ENCODE measurements at regions not wholly inside any gene's neighbourhood (a gene's known extent, or its start where the extent isn't known, plus 50 kb on each side); places are given as distances from the start of the nearest gene placed in this dataset.

GRCh38 chr3:186421946-186422345 is 59.9 kb upstream of the DGKG start:
- H3K18ac ChIP-seq (ENCODE audit: insufficient read length, low read depth, low read length) = no peak overlapping the region
- H2BK15ac ChIP-seq (ENCODE audit: low read depth, low read length) = no peak overlapping the region
- H3K36me3 Mint-ChIP-seq (ENCODE audit: insufficient read depth in 1 of 3, low read depth in 3 of 3) = no peaks in the 10 kb centered on the region
- no peak overlapping the region for H3K9ac ChIP-seq (ENCODE audit: extremely low read depth, insufficient read length, low read length)
- no peak overlapping the region for H3K27ac Mint-ChIP-seq
- H3K27ac ChIP-seq (ENCODE audit: insufficient read length, low read depth, low read length) = no peak overlapping the region
- no peak overlapping the region for H3K4me3 Mint-ChIP-seq
- no peak overlapping the region for H3K23ac ChIP-seq (ENCODE audit: insufficient read length, low read depth, low read length)
- no peak overlapping the region for H2BK120ac ChIP-seq (ENCODE audit: low read depth, low read length, poor library complexity, severe bottlenecking)
- H2BK20ac ChIP-seq (ENCODE audit: low read depth, low read length, poor library complexity, severe bottlenecking) = no peak overlapping the region
- H3K14ac ChIP-seq (ENCODE audit: insufficient read depth, low read length) = no peak overlapping the region
- no peak for TF ChIP-seq CTCF (conservative IDR thresholded peaks at IDR 0.05)
- peaks cover 18 to 19% of the 10 kb centered on the region in 2 experiments for H3K4me1 Mint-ChIP-seq
- no peaks in the 10 kb centered on the region for H3K79me2 ChIP-seq (ENCODE audit: insufficient read depth, low read length)
- H4K91ac ChIP-seq (ENCODE audit: insufficient read length, low read depth, low read length) = no peak overlapping the region
- no peak overlapping the region for H4K5ac ChIP-seq (ENCODE audit: insufficient read length, low read depth, low read length)
- no peak overlapping the region for H2BK12ac ChIP-seq (ENCODE audit: insufficient read length, low read depth, low read length)
- H2AFZ ChIP-seq (ENCODE audit: low read length) = no peak overlapping the region
- no peaks in the 10 kb centered on the region for H3K23me2 ChIP-seq (ENCODE audit: insufficient read length, low read depth, low read length, poor library complexity, severe bottlenecking)
- no peaks in the 10 kb centered on the region for H3K79me1 ChIP-seq (ENCODE audit: insufficient read depth, low read depth, low read length, poor library complexity, severe bottlenecking)
- no peaks in the 10 kb centered on the region for H3K9me3 ChIP-seq (ENCODE audit: control insufficient read depth, low read depth, low read length)
- H2BK5ac ChIP-seq (ENCODE audit: insufficient read length, low read length) = no peak overlapping the region
- H3K4me2 ChIP-seq (ENCODE audit: insufficient read depth, insufficient read length, low read length) = no peak overlapping the region
- no peak overlapping the region for H3T11ph ChIP-seq (ENCODE audit: low read length)
- no peak overlapping the region for H3K56ac ChIP-seq (ENCODE audit: insufficient read length, low read depth, low read length)
- no peaks in the 10 kb centered on the region; the same call in none of the 2 replicates for H3K27me3 Mint-ChIP-seq (ENCODE audit: low read depth)
- H3K4me1 ChIP-seq (ENCODE audit: insufficient read depth, low read length) = no peaks in the 10 kb centered on the region; the same call in 1 of the 2 replicates
- DNase-seq = no peak
- no peaks in the 10 kb centered on the region for H3K27me3 ChIP-seq (ENCODE audit: insufficient read depth, low read length)
- no peak overlapping the region for H4K8ac ChIP-seq (replicated peaks; ENCODE audit: insufficient read length, low read depth, low read length)
- no peaks in the 10 kb centered on the region for H3K9me3 Mint-ChIP-seq
- H4K20me1 ChIP-seq (ENCODE audit: control insufficient read depth, insufficient read depth, insufficient read length) = no peaks in the 10 kb centered on the region
- H3K4ac ChIP-seq (ENCODE audit: low read depth, low read length) = no peak overlapping the region
- no peak overlapping the region for H2AK5ac ChIP-seq (ENCODE audit: insufficient read length, low read length)

Data from H9 (cell line).